ENCODE measurements at regions not wholly inside any gene's neighbourhood (a gene's known extent, or its start where the extent isn't known, plus 50 kb on each side); places are given as distances from the start of the nearest gene placed in this dataset.

GRCh38 chr2:129717560-129718130 is 261.8 kb upstream of the RAB6C start:
- no peak for DNase-seq (ENCODE audit: low read depth)
- no peak for TF ChIP-seq CTCF (IDR thresholded peaks at IDR 0.05; ENCODE audit: insufficient read depth, low read depth, low read length, missing control alignments)
- H3K4me3 ChIP-seq (ENCODE audit: low read length) = no peak overlapping the region

- TF ChIP-seq CTCF (IDR thresholded peaks at IDR 0.05; ENCODE audit: insufficient read depth, low read depth, low read length, missing control alignments) = no peak
- no peak overlapping the region for H3K4me3 ChIP-seq (ENCODE audit: low read length)
- DNase-seq (ENCODE audit: low read depth) = no peak
Measured at GRCh38 chr2:129719335-129719734, 260.1 kb upstream of the RAB6C start.

- no peak overlapping the region for H3K4me3 ChIP-seq (ENCODE audit: low read length)
- DNase-seq (ENCODE audit: low read depth) = no peak
- TF ChIP-seq CTCF (IDR thresholded peaks at IDR 0.05; ENCODE audit: insufficient read depth, low read depth, low read length, missing control alignments) = no peak
Measured at GRCh38 chr2:129720360-129720759, 259.1 kb upstream of the RAB6C start.

- no peak overlapping the region for H3K4me3 ChIP-seq (ENCODE audit: low read length)
- no peak for DNase-seq (ENCODE audit: low read depth)
- TF ChIP-seq CTCF (IDR thresholded peaks at IDR 0.05; ENCODE audit: insufficient read depth, low read depth, low read length, missing control alignments) = no peak
Measured at GRCh38 chr2:129720761-129721160, 258.7 kb upstream of the RAB6C start.

- DNase-seq (ENCODE audit: low read depth) = no peak
- TF ChIP-seq CTCF (IDR thresholded peaks at IDR 0.05; ENCODE audit: insufficient read depth, low read depth, low read length, missing control alignments) = no peak
- no peak overlapping the region for H3K4me3 ChIP-seq (ENCODE audit: low read length)
Measured at GRCh38 chr2:129721236-129721635, 258.2 kb upstream of the RAB6C start.

- no peak overlapping the region for H3K4me3 ChIP-seq (ENCODE audit: low read length)
- DNase-seq (ENCODE audit: low read depth) = no peak
- TF ChIP-seq CTCF (IDR thresholded peaks at IDR 0.05; ENCODE audit: insufficient read depth, low read depth, low read length, missing control alignments) = no peak
Measured at GRCh38 chr2:129721846-129722245, 257.6 kb upstream of the RAB6C start.

GRCh38 chr2:129722306-129723019 is 257.0 kb upstream of the RAB6C start:
- TF ChIP-seq CTCF (IDR thresholded peaks at IDR 0.05; ENCODE audit: insufficient read depth, low read depth, low read length, missing control alignments) = no peak
- H3K4me3 ChIP-seq (ENCODE audit: low read length) = no peak overlapping the region
- DNase-seq (ENCODE audit: low read depth) = no peak

All from epithelial cell of esophagus (primary cell).